ENCODE measurements at regions not wholly inside any gene's neighbourhood (a gene's known extent, or its start where the extent isn't known, plus 50 kb on each side); places are given as distances from the start of the nearest gene placed in this dataset.

- TF ChIP-seq CTCF (IDR thresholded peaks at IDR 0.05) (no peak), POLR2A (IDR thresholded peaks at IDR 0.05) (no peak), POLR2AphosphoS5 (IDR thresholded peaks at IDR 0.05) (no peak)
These were observed 62.3 kb upstream of the RUNX1 start for GRCh38 chr21:35111321-35111930.

Measured in upper lobe of left lung (tissue), 4 donors.